Breast epithelium (tissue), 4 donors: ENCODE measurements at regions not wholly inside any gene's neighbourhood (a gene's known extent, or its start where the extent isn't known, plus 50 kb on each side); places are given as distances from the start of the nearest gene placed in this dataset.

Source experiments
- DNase-seq, 2 donors: peaks; one replicate each; pipeline ENCODE4 v3.0.0-alpha.2; 2019; ENCODE audit warnings: low spot score in 2 of 2
- H3K27ac ChIP-seq, 2 donors: fragments of 200-600 bp; sonication (generic) in 1 of 2; one replicate each; pipeline ENCODE4 v1.5.1; 2016 to 2019; ENCODE audit warnings: mild to moderate bottlenecking in 1 of 2
- H3K27me3 ChIP-seq, 2 donors: fragments of 200-600 bp; sonication (generic) in 1 of 2; one replicate each; pipeline versions ENCODE4 v1.5.1 to v1.6.0; 2017 to 2019; ENCODE audit warnings: control low read depth in 1 of 2, mild to moderate bottlenecking in 1 of 2
- H3K36me3 ChIP-seq: fragments of 200-600 bp; one replicate; pipeline ENCODE4 v1.5.1; 2019
- H3K4me1 ChIP-seq, 2 donors: fragments of 200-600 bp; sonication (generic); one replicate each; pipeline ENCODE4 v1.5.1; 2016 to 2019; ENCODE audit warnings: control low read depth in 1 of 2
- H3K4me3 ChIP-seq, 3 donors: fragments of 200-600 bp; sonication (generic); 1 replicate in 2 of 3; 2 replicates in 1 of 3; pipeline ENCODE4 v1.5.1; 2016 to 2019; ENCODE audit warnings: mild to moderate bottlenecking in 3 of 3, moderate library complexity in 2 of 3
- H3K9me3 ChIP-seq, 2 donors: fragments of 200-600 bp; sonication (generic) in 1 of 2; one replicate each; pipeline ENCODE4 v1.5.1; 2016 to 2019; ENCODE audit warnings: control low read depth in 1 of 2
- POLR2A ChIP-seq: fragments of 450-650 bp; IDR thresholded peaks from one replicate; pipeline ENCODE4 v1.6.1; 2016; ENCODE audit warnings: antibody characterized with exemption, mild to moderate bottlenecking, moderate library complexity
- POLR2AphosphoS5 ChIP-seq, 3 donors: sonication (generic); formaldehyde crosslinking; IDR thresholded peaks; one replicate each; pipeline ENCODE4 v1.6.1; 2017; ENCODE audit warnings: antibody characterized with exemption in 3 of 3
- intact Hi-C: fragments of 100-400 bp; cut with DNase I; formaldehyde crosslinking; loops from one replicate; pipeline ENCODE4 v1.15.1; 2023; ENCODE audit warnings: low total_unique reads
- TF ChIP-seq, protein P1 (sequence below), 3 donors: fragments of 450-650 bp; IDR thresholded peaks; one replicate each; pipeline ENCODE4 v1.5.1; 2016 to 2017; ENCODE audit warnings: antibody characterized with exemption in 3 of 3, mild to moderate bottlenecking in 3 of 3, moderate library complexity in 3 of 3

DNA sequence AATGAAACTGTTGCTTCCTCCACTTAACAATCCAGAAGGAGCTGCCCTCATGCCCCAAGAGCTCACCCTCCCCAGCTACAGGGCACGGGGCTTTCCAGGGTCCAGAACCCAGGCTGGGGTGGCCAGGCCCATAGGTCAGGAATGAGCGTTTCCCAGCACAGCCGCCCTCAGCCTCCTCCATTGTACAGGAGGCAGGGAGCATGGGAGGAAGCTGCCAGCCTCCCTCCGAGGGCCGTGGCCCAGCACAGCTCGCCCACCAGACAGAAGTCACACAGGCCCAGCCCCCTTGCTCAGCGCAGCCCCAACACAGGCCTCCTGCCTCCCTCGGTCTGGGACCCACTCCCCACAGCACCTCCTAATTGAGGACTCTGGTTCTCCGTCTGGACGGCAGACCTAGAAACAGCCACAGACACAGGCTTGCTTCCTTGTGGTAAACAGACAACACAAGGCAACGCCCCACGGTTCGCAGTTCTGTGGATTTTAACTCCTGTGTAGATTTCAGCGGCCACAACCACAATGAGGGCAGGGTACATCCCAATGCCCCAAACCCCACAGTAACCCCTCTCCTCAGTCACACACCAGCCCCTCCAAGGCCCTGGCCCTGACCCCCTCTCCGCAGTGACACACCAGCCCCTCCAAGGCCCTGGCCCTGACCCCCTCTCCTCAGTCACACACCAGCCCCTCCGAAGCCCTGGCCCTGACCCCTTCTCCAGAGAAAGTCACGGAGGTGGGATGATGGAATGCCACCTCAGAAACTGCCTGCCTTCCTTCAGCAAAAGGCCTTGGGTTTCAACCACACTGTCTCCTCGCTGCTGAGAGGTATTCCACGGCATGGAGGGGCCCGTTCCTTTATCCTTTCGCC is 173.5 kb downstream of the DLL1 start:
- peak in 1 of 2 donors; percentile 28 for DNase-seq
- no peaks in the 10 kb centered on the region for H3K4me1 ChIP-seq

GRCh38 chr6:170116636-170117035 is 174.2 kb downstream of the DLL1 start:
- peaks cover 0 to 23% of the 10 kb centered on the region in 2 donors for H3K9me3 ChIP-seq
- peak in 1 of 2 donors; percentile 15 for DNase-seq
- H3K27ac ChIP-seq, result no peak overlapping the region
- TF ChIP-seq, protein P1, sequence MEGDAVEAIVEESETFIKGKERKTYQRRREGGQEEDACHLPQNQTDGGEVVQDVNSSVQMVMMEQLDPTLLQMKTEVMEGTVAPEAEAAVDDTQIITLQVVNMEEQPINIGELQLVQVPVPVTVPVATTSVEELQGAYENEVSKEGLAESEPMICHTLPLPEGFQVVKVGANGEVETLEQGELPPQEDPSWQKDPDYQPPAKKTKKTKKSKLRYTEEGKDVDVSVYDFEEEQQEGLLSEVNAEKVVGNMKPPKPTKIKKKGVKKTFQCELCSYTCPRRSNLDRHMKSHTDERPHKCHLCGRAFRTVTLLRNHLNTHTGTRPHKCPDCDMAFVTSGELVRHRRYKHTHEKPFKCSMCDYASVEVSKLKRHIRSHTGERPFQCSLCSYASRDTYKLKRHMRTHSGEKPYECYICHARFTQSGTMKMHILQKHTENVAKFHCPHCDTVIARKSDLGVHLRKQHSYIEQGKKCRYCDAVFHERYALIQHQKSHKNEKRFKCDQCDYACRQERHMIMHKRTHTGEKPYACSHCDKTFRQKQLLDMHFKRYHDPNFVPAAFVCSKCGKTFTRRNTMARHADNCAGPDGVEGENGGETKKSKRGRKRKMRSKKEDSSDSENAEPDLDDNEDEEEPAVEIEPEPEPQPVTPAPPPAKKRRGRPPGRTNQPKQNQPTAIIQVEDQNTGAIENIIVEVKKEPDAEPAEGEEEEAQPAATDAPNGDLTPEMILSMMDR (IDR thresholded peaks at IDR 0.05), result no peak
- H3K36me3 ChIP-seq, result no peaks in the 10 kb centered on the region
- no peaks in the 10 kb centered on the region for H3K27me3 ChIP-seq
- no peaks in the 10 kb centered on the region for H3K4me1 ChIP-seq
- intact Hi-C loops, result no loop called here
- H3K4me3 ChIP-seq, result no peak overlapping the region

More for the DNA sequence above, 173.5 kb downstream of the DLL1 start:
- Histone ChIP-seq H3K27ac (no peak overlapping the region), H3K4me3 (no peak overlapping the region), H3K9me3 (peaks cover 0 to 24% of the 10 kb centered on the region in 2 donors), H3K27me3 (no peaks in the 10 kb centered on the region), H3K36me3 (no peaks in the 10 kb centered on the region)
- intact Hi-C loops, result no loop called here
- TF ChIP-seq POLR2A (no peak), POLR2AphosphoS5 (IDR thresholded peaks at IDR 0.05) (no peak)
- TF ChIP-seq, protein P1 (IDR thresholded peaks at IDR 0.05), result no peak

DNA sequence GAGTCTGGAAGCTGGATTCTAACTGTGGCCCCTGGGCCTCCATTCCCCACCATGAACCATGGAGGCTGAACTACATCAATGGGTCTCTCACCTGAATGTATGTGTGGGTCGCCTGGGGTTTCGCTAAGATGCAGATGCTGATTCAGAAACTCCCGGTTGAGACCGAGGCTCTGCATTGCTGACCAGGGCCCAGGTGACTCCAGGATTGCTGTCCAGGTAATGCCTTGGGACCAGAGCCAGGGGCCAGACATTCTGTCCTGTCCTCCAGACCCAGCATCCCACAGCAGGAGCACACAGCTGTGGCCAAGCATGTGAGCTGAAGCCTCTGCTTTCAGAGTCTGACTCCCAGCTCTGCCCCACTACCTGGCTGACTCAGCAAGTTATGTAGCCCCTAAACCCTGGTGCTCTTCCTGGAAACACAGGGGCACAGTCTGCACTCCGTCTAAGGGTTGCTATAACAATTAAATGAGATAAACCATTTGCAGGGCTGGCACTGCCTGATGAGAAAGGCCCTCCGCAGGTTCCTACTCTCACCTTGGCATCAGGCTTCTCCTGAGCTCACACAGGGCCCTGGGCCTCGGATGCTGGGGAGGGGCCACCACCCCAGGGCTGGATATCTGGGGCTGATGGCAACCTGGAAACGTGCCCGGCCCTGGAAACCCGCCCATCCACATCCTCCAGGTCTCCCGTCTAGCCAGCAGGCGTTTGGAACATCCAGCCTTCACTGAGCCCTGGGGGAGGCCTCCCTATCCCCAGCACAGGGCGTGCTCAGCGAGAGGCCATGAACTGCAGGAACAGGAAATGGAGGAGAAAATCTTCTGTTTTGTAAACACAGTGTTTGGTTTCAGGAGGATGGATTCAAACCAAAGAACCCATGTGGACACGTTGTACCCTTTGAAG is 175.7 kb downstream of the DLL1 start:
- no peaks in the 10 kb centered on the region for H3K27me3 ChIP-seq
- H3K36me3 ChIP-seq, result no peaks in the 10 kb centered on the region
- no peak overlapping the region for H3K4me3 ChIP-seq
- peak in 1 of 2 donors; percentile 44 for DNase-seq
- intact Hi-C loops, result no loop called here
- peak overlapping the region in 1 of 2 donors; percentile 32 for H3K27ac ChIP-seq
- peaks cover 0 to 9% of the 10 kb centered on the region in 2 donors for H3K9me3 ChIP-seq
- H3K4me1 ChIP-seq, result no peaks in the 10 kb centered on the region
- TF ChIP-seq POLR2A (no peak), POLR2AphosphoS5 (IDR thresholded peaks at IDR 0.05) (no peak)
- TF ChIP-seq, protein P1 (IDR thresholded peaks at IDR 0.05), result no peak

DNA sequence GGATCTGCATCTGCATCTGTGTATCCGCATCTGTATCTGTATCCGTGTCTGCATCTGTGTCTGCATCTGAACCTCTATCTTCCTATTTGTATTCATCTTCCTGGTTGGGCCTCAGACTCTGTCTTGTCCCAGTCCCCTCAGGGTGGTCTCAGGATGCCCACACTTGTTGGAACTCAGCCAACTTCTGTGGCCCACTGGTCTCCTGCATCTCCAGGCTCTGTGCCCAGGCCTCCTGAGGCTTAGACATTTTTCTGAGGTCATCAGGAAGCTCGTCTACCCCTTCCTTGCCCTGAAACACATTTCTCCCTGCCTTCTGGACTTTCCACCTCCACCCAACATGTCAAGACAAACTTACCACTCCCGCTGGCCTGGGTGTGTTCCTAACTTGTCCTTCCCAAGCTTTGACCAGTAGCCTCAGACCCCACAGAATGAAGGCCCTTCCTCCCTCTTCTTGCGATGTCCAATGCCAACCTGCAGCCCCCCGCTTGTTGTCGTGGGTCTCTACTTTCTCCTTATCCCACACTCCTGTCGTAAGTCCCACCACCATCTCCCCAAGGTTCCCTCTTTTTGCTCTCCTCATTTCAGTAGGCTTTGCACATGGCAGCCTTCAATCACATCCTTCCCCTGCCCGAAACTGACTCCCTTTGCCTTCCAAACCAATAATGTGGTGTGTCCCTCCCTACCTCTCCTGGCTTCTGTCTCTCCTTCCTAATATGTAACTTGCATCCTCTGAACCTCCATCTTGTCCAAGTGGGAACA is 176.5 kb downstream of the DLL1 start:
- TF ChIP-seq POLR2A (no peak), POLR2AphosphoS5 (IDR thresholded peaks at IDR 0.05) (no peak)
- TF ChIP-seq, protein P1 (IDR thresholded peaks at IDR 0.05), result no peak
- Histone ChIP-seq H3K36me3 (no peaks in the 10 kb centered on the region), H3K27me3 (no peaks in the 10 kb centered on the region), H3K27ac (no peak overlapping the region), H3K9me3 (peaks cover 0 to under 1% of the 10 kb centered on the region in 2 donors), H3K4me1 (no peaks in the 10 kb centered on the region), H3K4me3 (no peak overlapping the region)
- intact Hi-C loops, result no loop called here
- DNase-seq, result peak in 1 of 2 donors; percentile 6
